ENCODE measurements at regions not wholly inside any gene's neighbourhood (a gene's known extent, or its start where the extent isn't known, plus 50 kb on each side); places are given as distances from the start of the nearest gene placed in this dataset.

DNA sequence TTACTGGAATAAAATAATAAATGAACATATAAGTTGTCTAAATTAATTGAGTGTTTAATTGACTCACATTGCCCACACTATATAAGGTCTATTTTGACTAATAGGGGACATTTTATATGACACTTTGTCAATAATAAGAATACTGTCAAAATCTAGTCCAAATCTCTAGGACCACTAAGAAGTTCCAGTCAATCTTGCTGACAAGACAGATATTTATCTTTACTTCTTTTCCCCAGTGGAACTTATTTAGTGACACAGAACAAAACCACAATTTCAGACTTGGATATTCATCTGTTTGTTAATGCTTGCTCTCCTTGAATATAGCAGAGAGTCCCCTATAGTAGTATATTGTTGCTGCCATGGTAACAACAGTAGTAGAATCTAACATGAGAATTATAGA lies 954.6 kb upstream of the MANEA start:
- TF ChIP-seq, protein P1, sequence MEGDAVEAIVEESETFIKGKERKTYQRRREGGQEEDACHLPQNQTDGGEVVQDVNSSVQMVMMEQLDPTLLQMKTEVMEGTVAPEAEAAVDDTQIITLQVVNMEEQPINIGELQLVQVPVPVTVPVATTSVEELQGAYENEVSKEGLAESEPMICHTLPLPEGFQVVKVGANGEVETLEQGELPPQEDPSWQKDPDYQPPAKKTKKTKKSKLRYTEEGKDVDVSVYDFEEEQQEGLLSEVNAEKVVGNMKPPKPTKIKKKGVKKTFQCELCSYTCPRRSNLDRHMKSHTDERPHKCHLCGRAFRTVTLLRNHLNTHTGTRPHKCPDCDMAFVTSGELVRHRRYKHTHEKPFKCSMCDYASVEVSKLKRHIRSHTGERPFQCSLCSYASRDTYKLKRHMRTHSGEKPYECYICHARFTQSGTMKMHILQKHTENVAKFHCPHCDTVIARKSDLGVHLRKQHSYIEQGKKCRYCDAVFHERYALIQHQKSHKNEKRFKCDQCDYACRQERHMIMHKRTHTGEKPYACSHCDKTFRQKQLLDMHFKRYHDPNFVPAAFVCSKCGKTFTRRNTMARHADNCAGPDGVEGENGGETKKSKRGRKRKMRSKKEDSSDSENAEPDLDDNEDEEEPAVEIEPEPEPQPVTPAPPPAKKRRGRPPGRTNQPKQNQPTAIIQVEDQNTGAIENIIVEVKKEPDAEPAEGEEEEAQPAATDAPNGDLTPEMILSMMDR (IDR thresholded peaks at IDR 0.05; ENCODE audit: low read depth, low read length, missing control alignments), result no peak
- no peak for DNase-seq (ENCODE audit: extremely low read depth, low read depth)
- no peak overlapping the region for H3K4me3 ChIP-seq (replicated peaks; ENCODE audit: low read depth, low read length)

- H3K4me3 ChIP-seq (replicated peaks; ENCODE audit: low read depth, low read length), result no peak overlapping the region
- DNase-seq (ENCODE audit: extremely low read depth, low read depth), result no peak
- TF ChIP-seq, protein P1 (IDR thresholded peaks at IDR 0.05; ENCODE audit: low read depth, low read length, missing control alignments), result no peak
These were observed 976.7 kb upstream of the MANEA start for GRCh38 chr6:94600636-94601035.

DNA sequence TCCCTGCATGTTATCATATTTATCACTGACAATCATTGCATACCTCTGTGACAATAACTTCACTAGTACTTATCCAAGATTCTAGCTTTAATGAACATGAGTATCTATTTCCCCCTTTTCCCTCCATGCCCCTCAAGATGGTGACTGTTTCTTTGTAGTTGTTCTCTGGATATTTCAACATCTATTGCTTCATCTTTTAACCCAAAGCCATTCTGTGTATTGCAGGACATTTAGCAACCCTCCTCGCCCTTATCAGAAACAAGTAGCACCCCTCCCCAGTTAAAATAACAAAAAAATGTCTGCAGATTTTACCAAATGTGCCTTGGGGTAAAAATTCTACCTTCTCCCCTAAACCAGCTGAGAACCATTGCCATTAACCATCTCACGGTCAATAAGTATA lies 979.8 kb upstream of the MANEA start:
- no peak for DNase-seq (ENCODE audit: extremely low read depth, low read depth)
- TF ChIP-seq, protein P1 (IDR thresholded peaks at IDR 0.05; ENCODE audit: low read depth, low read length, missing control alignments), result no peak
- no peak overlapping the region for H3K4me3 ChIP-seq (replicated peaks; ENCODE audit: low read depth, low read length)

- DNase-seq (ENCODE audit: extremely low read depth, low read depth), result no peak
- TF ChIP-seq, protein P1 (IDR thresholded peaks at IDR 0.05; ENCODE audit: low read depth, low read length, missing control alignments), result no peak
- H3K4me3 ChIP-seq (replicated peaks; ENCODE audit: low read depth, low read length), result no peak overlapping the region
These were observed 986.9 kb upstream of the MANEA start for GRCh38 chr6:94590416-94590815.

DNA sequence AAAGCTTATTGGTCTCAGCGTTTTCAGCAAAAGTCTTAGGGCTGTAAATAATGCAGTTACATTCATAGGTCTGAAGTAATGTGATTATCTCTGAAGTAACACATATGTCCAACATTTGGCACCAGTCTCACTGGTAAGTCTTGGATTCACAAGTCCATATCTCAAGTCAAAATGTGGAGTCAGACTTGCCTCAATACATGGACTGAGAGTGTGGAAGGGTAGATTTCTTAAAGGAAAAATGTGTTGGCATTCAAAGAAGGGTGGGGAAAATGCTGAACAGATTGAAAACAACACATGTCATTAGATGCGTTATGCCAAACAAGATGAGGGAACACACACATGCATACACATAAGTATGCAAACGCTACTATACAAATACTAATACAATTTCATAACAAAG lies 989.0 kb upstream of the MANEA start:
- DNase-seq (ENCODE audit: extremely low read depth, low read depth), result no peak
- H3K4me3 ChIP-seq (replicated peaks; ENCODE audit: low read depth, low read length), result no peak overlapping the region
- TF ChIP-seq, protein P1 (IDR thresholded peaks at IDR 0.05; ENCODE audit: low read depth, low read length, missing control alignments), result no peak

DNA sequence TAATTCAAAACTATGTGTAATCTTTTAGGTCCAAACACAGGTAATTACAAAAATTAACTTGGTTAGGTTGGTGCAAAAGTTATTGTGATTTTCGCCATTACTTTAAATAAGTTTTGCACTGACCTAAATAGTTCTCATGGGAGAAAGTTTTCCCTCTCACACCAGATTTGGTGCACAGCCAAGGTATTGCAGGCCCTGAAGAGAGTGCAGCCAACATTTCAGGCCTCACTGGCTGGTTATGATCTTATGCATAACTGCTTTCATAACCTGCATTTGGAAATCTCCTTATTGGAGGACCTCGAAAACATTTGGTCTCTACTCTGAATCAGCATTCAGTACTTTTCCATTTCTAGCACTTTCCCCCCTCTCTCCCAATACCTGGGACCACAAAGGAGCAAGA lies 993.1 kb upstream of the MANEA start:
- no peak overlapping the region for H3K4me3 ChIP-seq (replicated peaks; ENCODE audit: low read depth, low read length)
- DNase-seq (ENCODE audit: extremely low read depth, low read depth), result no peak
- TF ChIP-seq, protein P1 (IDR thresholded peaks at IDR 0.05; ENCODE audit: low read depth, low read length, missing control alignments), result no peak

- no peak overlapping the region for H3K4me3 ChIP-seq (replicated peaks; ENCODE audit: low read depth, low read length)
- TF ChIP-seq, protein P1 (IDR thresholded peaks at IDR 0.05; ENCODE audit: low read depth, low read length, missing control alignments), result no peak
- DNase-seq (ENCODE audit: extremely low read depth, low read depth), result no peak
These were observed 1006.8 kb upstream of the MANEA start for GRCh38 chr6:94570581-94570980.
